ENCODE measurements at regions not wholly inside any gene's neighbourhood (a gene's known extent, or its start where the extent isn't known, plus 50 kb on each side); places are given as distances from the start of the nearest gene placed in this dataset.

GRCh38 chr12:83210933-83211332 is 524.2 kb downstream of the TMTC2 start:
- no peak for TF ChIP-seq ZNF10 (tag by site-specific recombination; IDR thresholded peaks at IDR 0.05)
- TF ChIP-seq MEIS1 (CRISPR knock-in tag; IDR thresholded peaks at IDR 0.05; ENCODE audit: borderline replicate concordance) = no peak
- TF ChIP-seq CTCF (tag by site-specific recombination; IDR thresholded peaks at IDR 0.05) = no peak
- no peak for TF ChIP-seq KLF17 (tag by site-specific recombination; IDR thresholded peaks at IDR 0.05)
- no peak for TF ChIP-seq RBAK (tag by site-specific recombination; IDR thresholded peaks at IDR 0.05)
- TF ChIP-seq ZBTB1 (tag by site-specific recombination; IDR thresholded peaks at IDR 0.05) = no peak
- no peak for TF ChIP-seq YY1 (tag by site-specific recombination; IDR thresholded peaks at IDR 0.05)
- no peak for TF ChIP-seq ZNF48 (tag by site-specific recombination; IDR thresholded peaks at IDR 0.05)
- TF ChIP-seq ZNF639 (tag by site-specific recombination; IDR thresholded peaks at IDR 0.05) = no peak
- TF ChIP-seq INSM2 (tag by site-specific recombination; IDR thresholded peaks at IDR 0.05) = no peak
